Calu3 (cell line): ENCODE measurements at regions not wholly inside any gene's neighbourhood (a gene's known extent, or its start where the extent isn't known, plus 50 kb on each side); places are given as distances from the start of the nearest gene placed in this dataset.

Experiments used
- BruUV-seq: library from RNA; stranded (reverse); fragments of 400-500 nt; replicated peaks from 2 replicates; lab custom pipeline; 2021; lab: Mats Ljungman, UMichigan
- CTCF ChIA-PET: fragments of 300-600 bp; sonication (Branson Sonifier 250); formaldehyde crosslinking; loops from one replicate; lab custom pipeline; 2022; ENCODE audit warnings: antibody characterized with exemption; lab: Charles Lee
- DNase-seq: peaks from one replicate; pipeline ENCODE4 v3.0.0; 2022
- H3K27ac Mint-ChIP-seq: one replicate; pipeline ENCODE4 v1.8.0; 2022; ENCODE audit warnings: mixed read lengths; ENCODE audit not compliant: unreplicated experiment
- H3K27me3 Mint-ChIP-seq: one replicate; pipeline ENCODE4 v1.8.0; 2022; ENCODE audit warnings: mixed read lengths; ENCODE audit not compliant: unreplicated experiment
- H3K36me3 Mint-ChIP-seq: one replicate; pipeline ENCODE4 v1.8.0; 2022; ENCODE audit warnings: mild to moderate bottlenecking, moderate library complexity, mixed read lengths; ENCODE audit not compliant: insufficient read depth, unreplicated experiment
- H3K4me1 Mint-ChIP-seq: one replicate; pipeline ENCODE4 v1.8.0; 2022; ENCODE audit warnings: mild to moderate bottlenecking, low read depth, mixed read lengths; ENCODE audit not compliant: unreplicated experiment
- H3K4me3 Mint-ChIP-seq: one replicate; pipeline ENCODE4 v1.8.0; 2022; ENCODE audit warnings: mild to moderate bottlenecking, low read depth, moderate library complexity, mixed read lengths; ENCODE audit not compliant: unreplicated experiment
- H3K9me3 Mint-ChIP-seq: one replicate; pipeline ENCODE4 v1.8.0; 2022; ENCODE audit warnings: low read depth, mixed read lengths; ENCODE audit not compliant: unreplicated experiment
- intact Hi-C: fragments of 100-400 bp; cut with micrococcal nuclease; formaldehyde crosslinking; loops from one replicate; pipeline ENCODE4 v1.10.0; 2022; ENCODE audit not compliant: unreplicated experiment
- TF ChIP-seq, protein P1 (sequence below): fragments of 200-600 bp; IDR thresholded peaks from one replicate; pipeline ENCODE4 v1.8.0; 2022; ENCODE audit warnings: antibody characterized with exemption; ENCODE audit not compliant: unreplicated experiment

DNA sequence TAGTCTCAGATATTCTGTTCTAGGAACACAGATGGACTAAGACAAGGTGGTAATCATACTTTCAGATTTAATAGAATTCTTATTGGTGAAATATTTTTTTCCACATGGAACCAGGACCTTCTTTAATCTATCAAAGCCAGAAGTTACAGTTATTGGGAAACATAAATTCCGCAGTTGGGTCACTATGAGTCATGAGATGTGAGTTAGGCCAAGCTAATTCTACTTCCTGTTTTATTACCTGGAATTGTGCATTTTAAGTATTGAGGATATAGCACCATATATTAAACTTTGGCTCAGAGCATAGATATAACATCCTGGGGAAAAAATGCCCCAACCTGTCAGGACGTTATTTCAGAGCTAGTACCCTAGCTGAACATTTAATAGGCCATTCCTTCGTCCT is 96.4 kb upstream of the P3H2 start:
- no peak overlapping the region for H3K27ac Mint-ChIP-seq
- H3K27me3 Mint-ChIP-seq, result no peaks in the 10 kb centered on the region
- CTCF ChIA-PET, result interaction anchor here (0.9 to 1.2 kb wide), 2 partner anchors 105 to 167 kb away, joined by 3 to 5 read pairs; partner anchors contain the start of gene CLDN1
- H3K4me3 Mint-ChIP-seq, result no peak overlapping the region
- no TSS peak for BruUV-seq
- TF ChIP-seq, protein P1, sequence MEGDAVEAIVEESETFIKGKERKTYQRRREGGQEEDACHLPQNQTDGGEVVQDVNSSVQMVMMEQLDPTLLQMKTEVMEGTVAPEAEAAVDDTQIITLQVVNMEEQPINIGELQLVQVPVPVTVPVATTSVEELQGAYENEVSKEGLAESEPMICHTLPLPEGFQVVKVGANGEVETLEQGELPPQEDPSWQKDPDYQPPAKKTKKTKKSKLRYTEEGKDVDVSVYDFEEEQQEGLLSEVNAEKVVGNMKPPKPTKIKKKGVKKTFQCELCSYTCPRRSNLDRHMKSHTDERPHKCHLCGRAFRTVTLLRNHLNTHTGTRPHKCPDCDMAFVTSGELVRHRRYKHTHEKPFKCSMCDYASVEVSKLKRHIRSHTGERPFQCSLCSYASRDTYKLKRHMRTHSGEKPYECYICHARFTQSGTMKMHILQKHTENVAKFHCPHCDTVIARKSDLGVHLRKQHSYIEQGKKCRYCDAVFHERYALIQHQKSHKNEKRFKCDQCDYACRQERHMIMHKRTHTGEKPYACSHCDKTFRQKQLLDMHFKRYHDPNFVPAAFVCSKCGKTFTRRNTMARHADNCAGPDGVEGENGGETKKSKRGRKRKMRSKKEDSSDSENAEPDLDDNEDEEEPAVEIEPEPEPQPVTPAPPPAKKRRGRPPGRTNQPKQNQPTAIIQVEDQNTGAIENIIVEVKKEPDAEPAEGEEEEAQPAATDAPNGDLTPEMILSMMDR, result no peak
- intact Hi-C loops, result no loop called here
- no peaks in the 10 kb centered on the region for H3K36me3 Mint-ChIP-seq
- peaks cover 18% of the 10 kb centered on the region for H3K9me3 Mint-ChIP-seq
- peak; percentile 28 for DNase-seq
- H3K4me1 Mint-ChIP-seq, result peaks cover 31% of the 10 kb centered on the region

DNA sequence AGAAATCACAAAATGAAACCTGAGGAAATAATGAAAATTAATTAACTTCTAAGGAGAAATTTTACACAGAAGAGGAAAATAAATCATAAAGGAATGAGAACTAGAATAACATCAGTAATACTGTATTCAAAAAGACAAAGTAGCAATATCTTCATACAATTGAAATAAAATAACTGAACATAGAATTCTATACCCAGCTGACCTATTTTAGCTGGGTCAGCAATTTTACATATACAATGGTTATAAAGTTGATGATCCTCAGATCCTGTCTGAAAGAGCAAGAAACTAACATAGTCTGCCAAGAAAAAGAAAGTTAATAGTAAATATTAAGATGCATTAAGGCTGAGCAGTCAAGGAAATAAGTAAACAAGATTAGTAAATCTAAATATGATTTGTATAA is 93.0 kb upstream of the P3H2 start:
- no TSS peak for BruUV-seq
- no peak for DNase-seq
- TF ChIP-seq, protein P1, result no peak
- CTCF ChIA-PET, result no interaction called here
- Mint-ChIP-seq H3K4me3 (no peak overlapping the region), H3K9me3 (peaks cover 13% of the 10 kb centered on the region), H3K27me3 (no peaks in the 10 kb centered on the region), H3K36me3 (no peaks in the 10 kb centered on the region), H3K27ac (no peak overlapping the region), H3K4me1 (peaks cover 19% of the 10 kb centered on the region)
- intact Hi-C loops, result no loop called here

DNA sequence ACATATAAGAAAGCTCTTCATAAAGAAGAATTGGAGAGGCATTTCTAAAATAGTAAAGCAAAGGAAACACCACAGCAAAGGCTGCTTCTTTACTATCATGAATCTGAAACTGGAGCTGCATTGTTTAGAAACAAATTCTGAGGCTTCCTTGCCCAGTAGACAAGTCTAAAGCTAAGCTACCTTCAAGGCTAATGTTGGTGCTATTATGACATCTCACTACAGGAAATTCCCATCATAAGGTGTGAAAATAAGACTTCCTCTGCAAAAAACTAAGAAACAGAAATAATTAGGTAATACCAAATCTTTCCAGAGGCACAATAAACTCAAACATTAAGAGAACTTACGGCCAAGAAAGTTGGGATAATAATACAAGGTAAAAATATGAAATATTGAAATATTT is 89.9 kb upstream of the P3H2 start:
- Mint-ChIP-seq H3K4me3 (no peak overlapping the region), H3K9me3 (peaks cover 13% of the 10 kb centered on the region), H3K27me3 (no peaks in the 10 kb centered on the region), H3K4me1 (no peaks in the 10 kb centered on the region), H3K27ac (no peak overlapping the region), H3K36me3 (no peaks in the 10 kb centered on the region)
- TF ChIP-seq, protein P1, result no peak
- CTCF ChIA-PET, result interaction anchor here (1.4 kb wide), 1 partner anchor 174 kb away, joined by 3 read pairs; no protein-coding TSS in a partner anchor
- intact Hi-C loops, result no loop called here
- no TSS peak for BruUV-seq
- DNase-seq, result no peak

DNA sequence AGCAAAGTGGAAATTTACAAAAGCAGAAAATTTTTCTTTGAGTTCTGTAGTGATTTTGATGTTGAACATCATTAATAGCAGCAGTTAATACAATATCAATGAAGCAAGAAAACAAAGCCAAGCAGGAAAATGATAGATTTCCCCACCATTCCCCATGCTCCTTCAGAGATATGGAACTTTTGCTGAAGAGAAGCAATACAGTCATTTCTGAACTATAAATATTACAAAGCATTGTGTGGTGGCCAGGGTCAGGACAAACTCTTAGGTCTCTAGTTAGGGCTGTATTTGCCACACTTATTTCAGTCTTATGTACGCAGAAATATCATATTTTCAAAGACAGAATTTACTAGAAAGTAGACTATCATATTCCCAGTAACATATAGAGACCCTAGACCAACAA is 88.8 kb upstream of the P3H2 start:
- TF ChIP-seq, protein P1, result no peak
- peaks cover 13% of the 10 kb centered on the region for H3K9me3 Mint-ChIP-seq
- no peaks in the 10 kb centered on the region for H3K4me1 Mint-ChIP-seq
- no peaks in the 10 kb centered on the region for H3K27me3 Mint-ChIP-seq
- intact Hi-C loops, result no loop called here
- no peak for DNase-seq
- no TSS peak for BruUV-seq
- H3K4me3 Mint-ChIP-seq, result no peak overlapping the region
- CTCF ChIA-PET, result interaction anchor here (0.6 to 1.4 kb wide), 4 partner anchors 19 to 175 kb away, joined by 3 to 4 read pairs (median 3); no protein-coding TSS in a partner anchor
- H3K36me3 Mint-ChIP-seq, result no peaks in the 10 kb centered on the region
- H3K27ac Mint-ChIP-seq, result no peak overlapping the region
